HepG2 (cell line): ENCODE measurements at regions not wholly inside any gene's neighbourhood (a gene's known extent, or its start where the extent isn't known, plus 50 kb on each side); places are given as distances from the start of the nearest gene placed in this dataset.

ENCODE experiments used
- ATAC-seq: fragments of 200-7000 bp; cut with Tn5 transposase; 3 replicates; pipeline ENCODE4 v1.9.1; 2020; ENCODE audit warnings: mild to moderate bottlenecking, moderate library complexity
- BruUV-seq: library from RNA; stranded (reverse); fragments of 400-500 nt; replicated peaks from 2 replicates; lab custom pipeline; 2021; lab: Mats Ljungman, UMichigan
- CTCF ChIA-PET: fragments of 300-600 bp; formaldehyde crosslinking; extraction: SDS; loops from one replicate; lab custom pipeline; 2021; ENCODE audit warnings: low total read pairs, inconsistent platforms, low intra/inter-chr PET ratio; lab: Yijun Ruan, JAX
- POLR2A ChIA-PET: fragments of 350-600 bp; sonication (Branson Sonifier 250); formaldehyde crosslinking; loops from one replicate; lab custom pipeline; 2020; ENCODE audit warnings: antibody characterized with exemption, inconsistent platforms; lab: Yijun Ruan, JAX
- DNase-seq: peaks from one replicate; pipeline ENCODE4 v3.0.0-alpha.2; 2015; ENCODE audit warnings: low spot score
- FAIRE-seq: peaks from 3 replicates; lab custom pipeline; 2011; peaks lifted over from hg19 to GRCh38; lab: Jason Lieb, UNC
- H2AFZ ChIP-seq: one replicate; pipeline ENCODE4 v1.6.1; 2011; ENCODE audit warnings: low read length, inconsistent platforms
- H3K27ac ChIP-seq: fragments of 300-600 bp; 3 replicates; pipeline ENCODE4 v1.8.0; 2011; ENCODE audit warnings: mixed run types, mild to moderate bottlenecking, mixed read lengths, low read length, inconsistent platforms; ENCODE audit not compliant: insufficient read depth; ENCODE audit errors: extremely low read length
- H3K27me3 ChIP-seq, 2 experiments: fragments of 200-600 bp in 1 of 2; 2 replicates in 1 of 2; 3 replicates in 1 of 2; pipeline versions ENCODE4 v1.6.0 to v1.8.0; 2011; ENCODE audit warnings: low read length in 2 of 2, mild to moderate bottlenecking in 2 of 2, moderate library complexity in 2 of 2, inconsistent platforms in 1 of 2; ENCODE audit not compliant: insufficient read depth in 2 of 2, control insufficient read depth in 1 of 2
- H3K36me3 ChIP-seq, 2 experiments: fragments of 200-600 bp in 1 of 2; replicated peaks in 1 of 2; 2 replicates in 1 of 2; 3 replicates in 1 of 2; pipeline versions ENCODE4 v1.5.1 to v1.8.0; 2011; ENCODE audit warnings: low read length in 2 of 2, inconsistent platforms in 1 of 2; ENCODE audit not compliant: insufficient read depth in 2 of 2, control insufficient read depth in 1 of 2
- H3K4me1 ChIP-seq: 2 replicates; pipeline ENCODE4 v1.5.1; 2012; ENCODE audit warnings: low read length, inconsistent platforms; ENCODE audit not compliant: insufficient read depth
- H3K4me2 ChIP-seq: 2 replicates; pipeline ENCODE4 v1.6.0; 2011; ENCODE audit warnings: low read depth, low read length, inconsistent platforms
- H3K4me3 ChIP-seq, 3 experiments: fragments of 200-600 bp in 1 of 3; sonication (generic), shearing (Covaris generic) in 1 of 3; replicated peaks in 1 of 3; 2 replicates each; pipeline ENCODE4 v1.5.1; 2011 to 2016; ENCODE audit warnings: low read length in 3 of 3, inconsistent platforms in 2 of 3, low read depth in 2 of 3, mild to moderate bottlenecking in 2 of 3, control low read depth in 1 of 3, mixed read lengths in 1 of 3; ENCODE audit not compliant: insufficient read depth in 1 of 3
- H3K79me2 ChIP-seq: one replicate; pipeline ENCODE4 v1.6.1; 2011; ENCODE audit warnings: low read length, inconsistent platforms; ENCODE audit not compliant: insufficient read depth
- H3K9ac ChIP-seq: 2 replicates; pipeline ENCODE4 v1.6.0; 2011; ENCODE audit warnings: mild to moderate bottlenecking, low read depth, low read length, inconsistent platforms; ENCODE audit not compliant: insufficient read depth
- H3K9me3 ChIP-seq: 2 replicates; pipeline ENCODE4 v1.5.1; 2012; ENCODE audit warnings: mild to moderate bottlenecking, low read length
- H4K20me1 ChIP-seq: 2 replicates; pipeline ENCODE4 v1.6.0; 2011; ENCODE audit warnings: inconsistent platforms, mild to moderate bottlenecking, low read length, moderate library complexity; ENCODE audit not compliant: insufficient read depth
- ATF1 ChIP-seq: IDR thresholded peaks from 2 replicates; pipeline ENCODE4 v1.6.1; 2016; ENCODE audit warnings: mild to moderate bottlenecking, control low read depth
- ATF6 ChIP-seq: sonication (generic); formaldehyde crosslinking; conservative IDR thresholded peaks from 2 replicates; pipeline ENCODE4 v1.4.0; 2020; ENCODE audit warnings: missing genetic modification reagents
- BHLHE40 ChIP-seq: IDR thresholded peaks from 2 replicates; pipeline ENCODE4 v1.6.1; 2011; ENCODE audit warnings: low read length, improper control_type of control experiment
- FOXK2 ChIP-seq: fragments of 450-650 bp; IDR thresholded peaks from 2 replicates; pipeline ENCODE4 v1.6.1; 2016
- HOXA7 ChIP-seq: sonication (generic); formaldehyde crosslinking; IDR thresholded peaks from 2 replicates; pipeline ENCODE4 v1.8.1; 2022; ENCODE audit warnings: mild to moderate bottlenecking, missing genetic modification reagents, moderate library complexity
- PHF21A ChIP-seq: sonication (generic); formaldehyde crosslinking; IDR thresholded peaks from 2 replicates; pipeline ENCODE4 v1.5.0; 2020; ENCODE audit warnings: mild to moderate bottlenecking, missing genetic modification reagents
- RBM39 ChIP-seq: fragments of 200-400 bp; formaldehyde crosslinking; IDR thresholded peaks from one replicate; pipeline ENCODE4 v1.6.1; 2018; ENCODE audit warnings: antibody characterized with exemption, mild to moderate bottlenecking, low read depth, low read length; ENCODE audit not compliant: poor library complexity, severe bottlenecking
- ZNF30 ChIP-seq: sonication (generic); formaldehyde crosslinking; IDR thresholded peaks from 2 replicates; pipeline ENCODE4 v1.5.0; 2020; ENCODE audit warnings: mild to moderate bottlenecking, missing genetic modification reagents
- ZNF576 ChIP-seq: sonication (generic); formaldehyde crosslinking; IDR thresholded peaks from 2 replicates; pipeline ENCODE4 v1.4.0; 2020; ENCODE audit warnings: mild to moderate bottlenecking, missing genetic modification reagents
- WGBS: methylation state at CpG from one replicate; pipeline ENCODE4 v1.1.6; 2017; ENCODE audit warnings: low lambda C conversion rate; 5-methylcytosine and 5-hydroxymethylcytosine counted together
- in situ Hi-C: cut with HindIII; loops from 2 replicates; pipeline ENCODE4 v1.10.0; 2017; ENCODE audit warnings: low pct_unique_long_range_greater_than_20kb; ENCODE audit not compliant: extremely low pct_ligation_motif_present
- intact Hi-C: fragments of 100-400 bp; cut with micrococcal nuclease; formaldehyde crosslinking; loops from one replicate; pipeline ENCODE4 v1.10.0; 2022; ENCODE audit not compliant: unreplicated experiment
- TF ChIP-seq, protein P1 (sequence below): IDR thresholded peaks from 2 replicates; pipeline ENCODE4 v1.4.0; 2020; ENCODE audit warnings: mild to moderate bottlenecking, missing genetic modification reagents

DNA sequence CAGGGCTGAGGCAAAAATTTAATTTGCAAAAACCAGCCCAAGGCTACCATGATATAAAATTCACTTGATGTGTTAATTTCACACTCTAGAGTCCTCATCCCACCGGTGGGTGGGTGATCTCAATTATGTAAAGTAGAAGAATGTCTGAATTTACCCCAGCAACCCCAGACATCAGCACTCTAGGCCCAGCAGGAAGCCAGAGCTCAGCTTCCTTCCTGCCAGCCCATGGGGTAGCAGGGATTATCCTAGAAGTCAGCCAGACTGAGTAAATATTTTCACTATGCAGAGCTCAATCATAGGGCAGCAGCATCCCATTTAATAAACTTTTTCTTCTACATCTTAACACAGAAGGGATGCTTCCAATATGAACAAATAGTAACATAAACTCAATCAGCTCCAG lies 71.0 kb downstream of the SIPA1L2 start (continued):
- no peak for TF ChIP-seq HOXA7 (CRISPR knock-in tag)
- no peak for TF ChIP-seq RBM39
- TF ChIP-seq PHF21A (CRISPR knock-in tag): no peak
- TF ChIP-seq ZNF30 (CRISPR knock-in tag): no peak

DNA sequence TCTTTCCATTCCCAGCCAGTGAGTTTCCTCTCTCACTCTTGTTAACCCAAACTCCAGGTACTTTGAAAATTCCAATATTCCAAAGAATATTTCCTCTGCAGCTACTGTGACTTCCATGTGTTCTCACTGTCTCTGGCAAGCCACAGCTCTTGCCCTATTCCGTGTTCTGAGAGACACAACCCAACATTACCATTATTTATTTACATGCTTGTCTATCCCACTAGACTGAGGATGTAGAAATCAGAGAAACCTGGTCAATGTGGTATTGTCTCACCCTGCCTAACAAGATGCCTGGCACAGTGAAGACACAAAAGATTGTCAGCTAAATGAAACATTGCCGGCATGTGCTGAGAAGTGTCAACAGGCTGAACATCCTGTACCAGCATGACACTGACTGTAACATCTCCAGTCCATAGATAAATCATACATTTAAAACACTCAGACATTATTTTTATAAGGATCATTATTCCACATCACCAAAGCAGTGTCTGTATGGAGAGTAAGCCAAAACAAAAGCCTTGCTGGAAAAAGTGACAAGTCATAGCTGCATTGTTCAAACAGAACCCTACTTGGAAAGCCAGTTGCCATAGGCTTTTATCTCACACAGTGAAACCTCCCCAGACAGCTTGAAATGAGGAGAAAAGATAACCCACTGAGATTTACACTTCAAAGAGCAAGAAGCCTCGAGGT lies 72.3 kb downstream of the SIPA1L2 start:
- Histone ChIP-seq H3K4me3 (no peak overlapping the region), H3K4me1 (no peaks in the 10 kb centered on the region), H3K9ac (no peak overlapping the region), H4K20me1 (no peaks in the 10 kb centered on the region), H3K36me3 (no peaks in the 10 kb centered on the region), H3K27me3 (no peaks in the 10 kb centered on the region; a peak in 1 of 5 replicates), H3K79me2 (no peaks in the 10 kb centered on the region), H3K4me2 (no peak overlapping the region), H3K27ac (no peak overlapping the region), H3K9me3 (no peaks in the 10 kb centered on the region), H2AFZ (no peak overlapping the region)
- FAIRE-seq: no peak
- intact Hi-C loops: no loop called here
- ChIA-PET CTCF (no interaction called here), POLR2A (no interaction called here)
- 33% methylated on average over 3 of the region's 3 CpGs for WGBS
- no peak for DNase-seq
- in situ Hi-C loops: no loop called here
- no TSS peak for BruUV-seq
- ATAC-seq: no peak
- TF ChIP-seq ATF6 (no peak), ATF1 (no peak), FOXK2 (no peak), ZNF576 (CRISPR knock-in tag) (no peak), BHLHE40 (no peak)
- TF ChIP-seq, protein P1, sequence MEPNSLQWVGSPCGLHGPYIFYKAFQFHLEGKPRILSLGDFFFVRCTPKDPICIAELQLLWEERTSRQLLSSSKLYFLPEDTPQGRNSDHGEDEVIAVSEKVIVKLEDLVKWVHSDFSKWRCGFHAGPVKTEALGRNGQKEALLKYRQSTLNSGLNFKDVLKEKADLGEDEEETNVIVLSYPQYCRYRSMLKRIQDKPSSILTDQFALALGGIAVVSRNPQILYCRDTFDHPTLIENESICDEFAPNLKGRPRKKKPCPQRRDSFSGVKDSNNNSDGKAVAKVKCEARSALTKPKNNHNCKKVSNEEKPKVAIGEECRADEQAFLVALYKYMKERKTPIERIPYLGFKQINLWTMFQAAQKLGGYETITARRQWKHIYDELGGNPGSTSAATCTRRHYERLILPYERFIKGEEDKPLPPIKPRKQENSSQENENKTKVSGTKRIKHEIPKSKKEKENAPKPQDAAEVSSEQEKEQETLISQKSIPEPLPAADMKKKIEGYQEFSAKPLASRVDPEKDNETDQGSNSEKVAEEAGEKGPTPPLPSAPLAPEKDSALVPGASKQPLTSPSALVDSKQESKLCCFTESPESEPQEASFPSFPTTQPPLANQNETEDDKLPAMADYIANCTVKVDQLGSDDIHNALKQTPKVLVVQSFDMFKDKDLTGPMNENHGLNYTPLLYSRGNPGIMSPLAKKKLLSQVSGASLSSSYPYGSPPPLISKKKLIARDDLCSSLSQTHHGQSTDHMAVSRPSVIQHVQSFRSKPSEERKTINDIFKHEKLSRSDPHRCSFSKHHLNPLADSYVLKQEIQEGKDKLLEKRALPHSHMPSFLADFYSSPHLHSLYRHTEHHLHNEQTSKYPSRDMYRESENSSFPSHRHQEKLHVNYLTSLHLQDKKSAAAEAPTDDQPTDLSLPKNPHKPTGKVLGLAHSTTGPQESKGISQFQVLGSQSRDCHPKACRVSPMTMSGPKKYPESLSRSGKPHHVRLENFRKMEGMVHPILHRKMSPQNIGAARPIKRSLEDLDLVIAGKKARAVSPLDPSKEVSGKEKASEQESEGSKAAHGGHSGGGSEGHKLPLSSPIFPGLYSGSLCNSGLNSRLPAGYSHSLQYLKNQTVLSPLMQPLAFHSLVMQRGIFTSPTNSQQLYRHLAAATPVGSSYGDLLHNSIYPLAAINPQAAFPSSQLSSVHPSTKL (CRISPR knock-in tag): no peak
